Type B pancreatic cell (in vitro differentiated cells): ENCODE measurements at regions not wholly inside any gene's neighbourhood (a gene's known extent, or its start where the extent isn't known, plus 50 kb on each side); places are given as distances from the start of the nearest gene placed in this dataset.

Experiments
- DNase-seq: peaks from one replicate; pipeline ENCODE4 v3.0.0; 2021; ENCODE audit warnings: mixed read lengths; ENCODE audit not compliant: unreplicated experiment; ENCODE audit errors: extremely low spot score
- H3K27ac Mint-ChIP-seq: 2 replicates; pipeline ENCODE4 v1.8.0; 2021; ENCODE audit warnings: mild to moderate bottlenecking, mixed read lengths
- H3K27me3 Mint-ChIP-seq: 2 replicates; pipeline ENCODE4 v1.8.0; 2021; ENCODE audit warnings: mixed read lengths
- H3K36me3 Mint-ChIP-seq: 2 replicates; pipeline ENCODE4 v1.8.0; 2021; ENCODE audit warnings: mixed read lengths
- H3K4me1 Mint-ChIP-seq: one replicate; pipeline ENCODE4 v1.8.0; 2021; ENCODE audit warnings: mixed read lengths; ENCODE audit not compliant: unreplicated experiment
- H3K4me3 Mint-ChIP-seq: 2 replicates; pipeline ENCODE4 v1.8.0; 2021; ENCODE audit warnings: mild to moderate bottlenecking, mixed read lengths
- H3K9me3 Mint-ChIP-seq: 2 replicates; pipeline ENCODE4 v1.8.0; 2021; ENCODE audit warnings: mixed read lengths
- CTCF ChIP-seq: fragments of 200-600 bp; sonication (generic); conservative IDR thresholded peaks from 2 replicates; pipeline ENCODE4 v1.5.0; 2021; ENCODE audit warnings: antibody characterized with exemption, mild to moderate bottlenecking

GRCh38 chr5:124061068-124061430 is 549.1 kb downstream of the CSNK1G3 start:
- H3K27me3 Mint-ChIP-seq: peaks cover 9% of the 10 kb centered on the region
- peaks cover 4% of the 10 kb centered on the region for H3K9me3 Mint-ChIP-seq
- DNase-seq: no peak
- H3K4me3 Mint-ChIP-seq: no peak overlapping the region
- no peaks in the 10 kb centered on the region for H3K36me3 Mint-ChIP-seq
- no peak for TF ChIP-seq CTCF
- no peak overlapping the region for H3K27ac Mint-ChIP-seq
- H3K4me1 Mint-ChIP-seq: peaks cover 57% of the 10 kb centered on the region

GRCh38 chr5:124060413-124061067 is 548.6 kb downstream of the CSNK1G3 start:
- no peak overlapping the region for H3K27ac Mint-ChIP-seq
- no peaks in the 10 kb centered on the region for H3K36me3 Mint-ChIP-seq
- no peak for DNase-seq
- H3K4me1 Mint-ChIP-seq: peaks cover 59% of the 10 kb centered on the region
- H3K9me3 Mint-ChIP-seq: peaks cover 4% of the 10 kb centered on the region
- peaks cover 10% of the 10 kb centered on the region for H3K27me3 Mint-ChIP-seq
- no peak overlapping the region for H3K4me3 Mint-ChIP-seq
- no peak for TF ChIP-seq CTCF

- Mint-ChIP-seq H3K27ac (no peak overlapping the region), H3K4me3 (no peak overlapping the region), H3K9me3 (peaks cover 4% of the 10 kb centered on the region), H3K4me1 (peaks cover 59% of the 10 kb centered on the region), H3K36me3 (no peaks in the 10 kb centered on the region), H3K27me3 (peaks cover 13% of the 10 kb centered on the region)
- no peak for TF ChIP-seq CTCF
- no peak for DNase-seq
Measured at GRCh38 chr5:124060011-124060410, 548.0 kb downstream of the CSNK1G3 start.

- Mint-ChIP-seq H3K4me1 (peaks cover 56% of the 10 kb centered on the region), H3K36me3 (no peaks in the 10 kb centered on the region), H3K27me3 (peaks cover 15% of the 10 kb centered on the region), H3K9me3 (peaks cover 4% of the 10 kb centered on the region), H3K27ac (no peak overlapping the region), H3K4me3 (no peak overlapping the region)
- no peak for TF ChIP-seq CTCF
- DNase-seq: no peak
Measured at GRCh38 chr5:124059200-124059599, 547.2 kb downstream of the CSNK1G3 start.

- H3K4me3 Mint-ChIP-seq: peak overlapping the region; percentile 26
- peaks cover 58% of the 10 kb centered on the region for H3K4me1 Mint-ChIP-seq
- DNase-seq: no peak
- no peaks in the 10 kb centered on the region for H3K36me3 Mint-ChIP-seq
- TF ChIP-seq CTCF: no peak
- H3K27me3 Mint-ChIP-seq: peaks cover 15% of the 10 kb centered on the region
- H3K27ac Mint-ChIP-seq: no peak overlapping the region
- peaks cover 2% of the 10 kb centered on the region for H3K9me3 Mint-ChIP-seq
Measured at GRCh38 chr5:124057724-124058231, 545.8 kb downstream of the CSNK1G3 start.
